NCI-H128 (cell line): ENCODE measurements at regions not wholly inside any gene's neighbourhood (a gene's known extent, or its start where the extent isn't known, plus 50 kb on each side); places are given as distances from the start of the nearest gene placed in this dataset.
"Not testable (repeated sequence)": the region's sequence is repeated elsewhere in the genome, so short reads cannot be mapped to it uniquely, and the experiment has no call there.

Experiments
- DNase-seq: peaks from one replicate; lab custom pipeline; 2025; ENCODE audit not compliant: unreplicated experiment; lab: John Stamatoyannopoulos, UW

- DNase-seq: no peak
Measured at GRCh38 chr5:40165789-40166728, 513.7 kb upstream of the PTGER4 start.

GRCh38 chr5:40165106-40165788 lies 514.5 kb upstream of the PTGER4 start:
- DNase-seq: no peak

GRCh38 chr5:40160435-40160834 lies 519.3 kb upstream of the PTGER4 start:
- DNase-seq: no peak

GRCh38 chr5:40154194-40154593 lies 525.5 kb upstream of the PTGER4 start:
- DNase-seq: no peak

GRCh38 chr5:40150896-40151295 lies 528.8 kb upstream of the PTGER4 start:
- no peak for DNase-seq

- DNase-seq: no peak
Measured at GRCh38 chr5:40141896-40142295, 537.8 kb upstream of the PTGER4 start.

- no peak for DNase-seq
Measured at GRCh38 chr5:40141418-40141817, 538.3 kb upstream of the PTGER4 start.

- no peak for DNase-seq
Measured at GRCh38 chr5:40137223-40137622, 542.5 kb upstream of the PTGER4 start.

GRCh38 chr5:40134883-40135520 lies 544.7 kb upstream of the PTGER4 start:
- DNase-seq: no peak

- DNase-seq: no peak
Measured at GRCh38 chr5:40124367-40124766, 555.3 kb upstream of the PTGER4 start.

GRCh38 chr5:40121236-40121635 lies 558.5 kb upstream of the PTGER4 start:
- DNase-seq: no peak

- DNase-seq: no peak
Measured at GRCh38 chr5:40112875-40113274, 566.8 kb upstream of the PTGER4 start.

- DNase-seq: not testable (repeated sequence)
Measured at GRCh38 chr5:40111036-40111435, 568.7 kb upstream of the PTGER4 start.

GRCh38 chr5:40108764-40109390 lies 570.8 kb upstream of the PTGER4 start:
- DNase-seq: not testable (repeated sequence)

GRCh38 chr5:40107786-40108185 lies 571.9 kb upstream of the PTGER4 start:
- not testable (repeated sequence) for DNase-seq

GRCh38 chr5:40106847-40107246 lies 572.9 kb upstream of the PTGER4 start:
- DNase-seq: no peak

- no peak for DNase-seq
Measured at GRCh38 chr5:40098313-40098712, 581.4 kb upstream of the PTGER4 start.

GRCh38 chr5:40093550-40093949 lies 586.2 kb upstream of the PTGER4 start:
- DNase-seq: no peak

GRCh38 chr5:40089269-40089668 lies 590.4 kb upstream of the PTGER4 start:
- no peak for DNase-seq

- DNase-seq: no peak
Measured at GRCh38 chr5:40084614-40085013, 595.1 kb upstream of the PTGER4 start.

- DNase-seq: no peak
Measured at GRCh38 chr5:40082313-40082712, 597.4 kb upstream of the PTGER4 start.
